ENCODE measurements at regions not wholly inside any gene's neighbourhood (a gene's known extent, or its start where the extent isn't known, plus 50 kb on each side); places are given as distances from the start of the nearest gene placed in this dataset.

GRCh38 chr3:84236261-84236660 lies 722.5 kb upstream of the CADM2 start:
- TF ChIP-seq POLR2A (IDR thresholded peaks at IDR 0.05; ENCODE audit: extremely low read depth, insufficient read length): no peak
- no peak for TF ChIP-seq MYC (IDR thresholded peaks at IDR 0.05; ENCODE audit: low read depth, low read length)
- no peak for TF ChIP-seq MAX (IDR thresholded peaks at IDR 0.05; ENCODE audit: low read depth, low read length)
- TF ChIP-seq CTCF (IDR thresholded peaks at IDR 0.05; ENCODE audit: low read depth, low read length): no peak
- no peak for DNase-seq (ENCODE audit: low read depth)
- no peak overlapping the region for H3K4me3 ChIP-seq (ENCODE audit: low read depth, low read length)

- TF ChIP-seq CTCF (IDR thresholded peaks at IDR 0.05; ENCODE audit: low read depth, low read length) (no peak), MYC (IDR thresholded peaks at IDR 0.05; ENCODE audit: low read depth, low read length) (no peak), MAX (IDR thresholded peaks at IDR 0.05; ENCODE audit: low read depth, low read length) (no peak)
- H3K4me3 ChIP-seq (ENCODE audit: low read depth, low read length): no peak overlapping the region
- no peak for DNase-seq (ENCODE audit: low read depth)
These were observed 713.0 kb upstream of the CADM2 start for GRCh38 chr3:84245789-84246188.

- DNase-seq (ENCODE audit: low read depth): no peak
- H3K4me3 ChIP-seq (ENCODE audit: low read depth, low read length): no peak overlapping the region
- TF ChIP-seq POLR2A (IDR thresholded peaks at IDR 0.05; ENCODE audit: extremely low read depth, insufficient read length): no peak
- no peak for TF ChIP-seq CTCF (IDR thresholded peaks at IDR 0.05; ENCODE audit: low read depth, low read length)
- no peak for TF ChIP-seq MAX (IDR thresholded peaks at IDR 0.05; ENCODE audit: low read depth, low read length)
- no peak for TF ChIP-seq MYC (IDR thresholded peaks at IDR 0.05; ENCODE audit: low read depth, low read length)
These were observed 698.2 kb upstream of the CADM2 start for GRCh38 chr3:84260596-84260995.

GRCh38 chr3:84265768-84266167 lies 693.0 kb upstream of the CADM2 start:
- no peak overlapping the region for H3K4me3 ChIP-seq (ENCODE audit: low read depth, low read length)
- TF ChIP-seq MYC (IDR thresholded peaks at IDR 0.05; ENCODE audit: low read depth, low read length) (no peak), MAX (IDR thresholded peaks at IDR 0.05; ENCODE audit: low read depth, low read length) (no peak), CTCF (IDR thresholded peaks at IDR 0.05; ENCODE audit: low read depth, low read length) (no peak), POLR2A (IDR thresholded peaks at IDR 0.05; ENCODE audit: extremely low read depth, insufficient read length) (no peak)
- DNase-seq (ENCODE audit: low read depth): no peak

- no peak for TF ChIP-seq CTCF (IDR thresholded peaks at IDR 0.05; ENCODE audit: low read depth, low read length)
- no peak for TF ChIP-seq POLR2A (IDR thresholded peaks at IDR 0.05; ENCODE audit: extremely low read depth, insufficient read length)
- no peak for TF ChIP-seq MAX (IDR thresholded peaks at IDR 0.05; ENCODE audit: low read depth, low read length)
- TF ChIP-seq MYC (IDR thresholded peaks at IDR 0.05; ENCODE audit: low read depth, low read length): no peak
- H3K4me3 ChIP-seq (ENCODE audit: low read depth, low read length): no peak overlapping the region
- DNase-seq (ENCODE audit: low read depth): no peak
These were observed 683.3 kb upstream of the CADM2 start for GRCh38 chr3:84275532-84275931.

All from NB4 (cell line).